ENCODE measurements at regions not wholly inside any gene's neighbourhood (a gene's known extent, or its start where the extent isn't known, plus 50 kb on each side); places are given as distances from the start of the nearest gene placed in this dataset.
"Not testable (repeated sequence)": the region's sequence is repeated elsewhere in the genome, so short reads cannot be mapped to it uniquely, and the experiment has no call there.

- Histone ChIP-seq H3K27ac (ENCODE audit: low read depth, low read length) (no peak overlapping the region), H3K4me1 (ENCODE audit: control insufficient read depth in 1 of 2, insufficient read depth in 2 of 2, low read length in 2 of 2) (peaks cover 6 to 16% of the 10 kb centered on the region in 2 donors), H3K9me3 (ENCODE audit: control insufficient read depth in 1 of 2, low read length in 2 of 2) (no peaks in the 10 kb centered on the region)
These were observed 179.0 kb downstream of the BCAS1 start for GRCh38 chr20:53891306-53891894.

GRCh38 chr20:53890443-53891305 is 179.7 kb downstream of the BCAS1 start:
- no peaks in the 10 kb centered on the region for H3K36me3 ChIP-seq (ENCODE audit: control insufficient read depth in 1 of 2, insufficient read depth in 2 of 2, low read length in 2 of 2)
- H3K27ac ChIP-seq (ENCODE audit: low read depth, low read length): no peak overlapping the region
- no peak overlapping the region for H3K9ac ChIP-seq (ENCODE audit: low read depth in 1 of 2, low read length in 2 of 2)
- H3K4me1 ChIP-seq (ENCODE audit: control insufficient read depth in 1 of 2, insufficient read depth in 2 of 2, low read length in 2 of 2): peaks cover 6 to 16% of the 10 kb centered on the region in 2 donors
- H3K4me3 ChIP-seq (ENCODE audit: low read depth in 1 of 2, low read length in 2 of 2): no peak overlapping the region
- no peaks in the 10 kb centered on the region for H3K9me3 ChIP-seq (ENCODE audit: control insufficient read depth in 1 of 2, low read length in 2 of 2)
- no peaks in the 10 kb centered on the region for H3K27me3 ChIP-seq (ENCODE audit: control insufficient read depth in 1 of 2, insufficient read depth in 2 of 2, low read length in 2 of 2)

More at GRCh38 chr20:53891306-53891894, 179.0 kb downstream of the BCAS1 start:
- Histone ChIP-seq H3K27me3 (ENCODE audit: control insufficient read depth in 1 of 2, insufficient read depth in 2 of 2, low read length in 2 of 2) (no peaks in the 10 kb centered on the region), H3K4me3 (ENCODE audit: low read depth in 1 of 2, low read length in 2 of 2) (no peak overlapping the region), H3K9ac (ENCODE audit: low read depth in 1 of 2, low read length in 2 of 2) (no peak overlapping the region), H3K36me3 (ENCODE audit: control insufficient read depth in 1 of 2, insufficient read depth in 2 of 2, low read length in 2 of 2) (no peaks in the 10 kb centered on the region)

GRCh38 chr20:53889411-53890148 is 180.8 kb downstream of the BCAS1 start:
- Histone ChIP-seq H3K4me3 (ENCODE audit: low read depth in 1 of 2, low read length in 2 of 2) (no peak overlapping the region), H3K36me3 (ENCODE audit: control insufficient read depth in 1 of 2, insufficient read depth in 2 of 2, low read length in 2 of 2) (no peaks in the 10 kb centered on the region), H3K9me3 (ENCODE audit: control insufficient read depth in 1 of 2, low read length in 2 of 2) (no peaks in the 10 kb centered on the region), H3K27me3 (ENCODE audit: control insufficient read depth in 1 of 2, insufficient read depth in 2 of 2, low read length in 2 of 2) (no peaks in the 10 kb centered on the region), H3K9ac (ENCODE audit: low read depth in 1 of 2, low read length in 2 of 2) (no peak overlapping the region), H3K27ac (ENCODE audit: low read depth, low read length) (no peak overlapping the region), H3K4me1 (ENCODE audit: control insufficient read depth in 1 of 2, insufficient read depth in 2 of 2, low read length in 2 of 2) (peaks cover 9 to 16% of the 10 kb centered on the region in 2 donors)

GRCh38 chr20:53888951-53889350 is 181.4 kb downstream of the BCAS1 start:
- no peaks in the 10 kb centered on the region for H3K9me3 ChIP-seq (ENCODE audit: control insufficient read depth in 1 of 2, low read length in 2 of 2)
- no peaks in the 10 kb centered on the region for H3K36me3 ChIP-seq (ENCODE audit: control insufficient read depth in 1 of 2, insufficient read depth in 2 of 2, low read length in 2 of 2)
- no peak overlapping the region for H3K4me3 ChIP-seq (ENCODE audit: low read depth in 1 of 2, low read length in 2 of 2)
- peaks cover 11 to 16% of the 10 kb centered on the region in 2 donors for H3K4me1 ChIP-seq (ENCODE audit: control insufficient read depth in 1 of 2, insufficient read depth in 2 of 2, low read length in 2 of 2)
- H3K27ac ChIP-seq (ENCODE audit: low read depth, low read length): no peak overlapping the region
- no peaks in the 10 kb centered on the region for H3K27me3 ChIP-seq (ENCODE audit: control insufficient read depth in 1 of 2, insufficient read depth in 2 of 2, low read length in 2 of 2)
- H3K9ac ChIP-seq (ENCODE audit: low read depth in 1 of 2, low read length in 2 of 2): no peak overlapping the region

- H3K4me1 ChIP-seq (ENCODE audit: control insufficient read depth in 1 of 2, insufficient read depth in 2 of 2, low read length in 2 of 2): peaks cover 11 to 16% of the 10 kb centered on the region in 2 donors
- H3K27ac ChIP-seq (ENCODE audit: low read depth, low read length): no peak overlapping the region
- H3K4me3 ChIP-seq (ENCODE audit: low read depth in 1 of 2, low read length in 2 of 2): no peak overlapping the region
- no peak overlapping the region for H3K9ac ChIP-seq (ENCODE audit: low read depth in 1 of 2, low read length in 2 of 2)
- no peaks in the 10 kb centered on the region for H3K9me3 ChIP-seq (ENCODE audit: control insufficient read depth in 1 of 2, low read length in 2 of 2)
- H3K36me3 ChIP-seq (ENCODE audit: control insufficient read depth in 1 of 2, insufficient read depth in 2 of 2, low read length in 2 of 2): no peaks in the 10 kb centered on the region
- H3K27me3 ChIP-seq (ENCODE audit: control insufficient read depth in 1 of 2, insufficient read depth in 2 of 2, low read length in 2 of 2): no peaks in the 10 kb centered on the region
These were observed 181.9 kb downstream of the BCAS1 start for GRCh38 chr20:53888510-53888909.

GRCh38 chr20:53887973-53888372 is 182.4 kb downstream of the BCAS1 start:
- no peak overlapping the region for H3K4me3 ChIP-seq (ENCODE audit: low read depth in 1 of 2, low read length in 2 of 2)
- H3K4me1 ChIP-seq (ENCODE audit: control insufficient read depth in 1 of 2, insufficient read depth in 2 of 2, low read length in 2 of 2): peaks cover 7 to 12% of the 10 kb centered on the region in 2 donors
- no peak overlapping the region for H3K9ac ChIP-seq (ENCODE audit: low read depth in 1 of 2, low read length in 2 of 2)
- H3K36me3 ChIP-seq (ENCODE audit: control insufficient read depth in 1 of 2, insufficient read depth in 2 of 2, low read length in 2 of 2): no peaks in the 10 kb centered on the region
- no peak overlapping the region for H3K27ac ChIP-seq (ENCODE audit: low read depth, low read length)
- H3K27me3 ChIP-seq (ENCODE audit: control insufficient read depth in 1 of 2, insufficient read depth in 2 of 2, low read length in 2 of 2): no peaks in the 10 kb centered on the region
- H3K9me3 ChIP-seq (ENCODE audit: control insufficient read depth in 1 of 2, low read length in 2 of 2): no peaks in the 10 kb centered on the region

GRCh38 chr20:53884859-53885541 is 185.4 kb downstream of the BCAS1 start:
- peaks cover 0 to 5% of the 10 kb centered on the region in 2 donors for H3K4me1 ChIP-seq (ENCODE audit: control insufficient read depth in 1 of 2, insufficient read depth in 2 of 2, low read length in 2 of 2)
- H3K9me3 ChIP-seq (ENCODE audit: control insufficient read depth in 1 of 2, low read length in 2 of 2): no peaks in the 10 kb centered on the region

GRCh38 chr20:53883098-53883911 is 187.1 kb downstream of the BCAS1 start:
- H3K4me3 ChIP-seq (ENCODE audit: low read depth in 1 of 2, low read length in 2 of 2): no peak overlapping the region
- peaks cover 10 to 15% of the 10 kb centered on the region in 2 donors for H3K4me1 ChIP-seq (ENCODE audit: control insufficient read depth in 1 of 2, insufficient read depth in 2 of 2, low read length in 2 of 2)
- no peaks in the 10 kb centered on the region for H3K9me3 ChIP-seq (ENCODE audit: control insufficient read depth in 1 of 2, low read length in 2 of 2)
- no peaks in the 10 kb centered on the region for H3K27me3 ChIP-seq (ENCODE audit: control insufficient read depth in 1 of 2, insufficient read depth in 2 of 2, low read length in 2 of 2)
- H3K27ac ChIP-seq (ENCODE audit: low read depth, low read length): no peak overlapping the region
- no peak overlapping the region for H3K9ac ChIP-seq (ENCODE audit: low read depth in 1 of 2, low read length in 2 of 2)
- no peaks in the 10 kb centered on the region for H3K36me3 ChIP-seq (ENCODE audit: control insufficient read depth in 1 of 2, insufficient read depth in 2 of 2, low read length in 2 of 2)

More at GRCh38 chr20:53884859-53885541, 185.4 kb downstream of the BCAS1 start:
- no peak overlapping the region for H3K4me3 ChIP-seq (ENCODE audit: low read depth in 1 of 2, low read length in 2 of 2)
- no peaks in the 10 kb centered on the region for H3K27me3 ChIP-seq (ENCODE audit: control insufficient read depth in 1 of 2, insufficient read depth in 2 of 2, low read length in 2 of 2)
- no peak overlapping the region for H3K27ac ChIP-seq (ENCODE audit: low read depth, low read length)
- no peak overlapping the region for H3K9ac ChIP-seq (ENCODE audit: low read depth in 1 of 2, low read length in 2 of 2)
- no peaks in the 10 kb centered on the region for H3K36me3 ChIP-seq (ENCODE audit: control insufficient read depth in 1 of 2, insufficient read depth in 2 of 2, low read length in 2 of 2)

- H3K4me1 ChIP-seq (ENCODE audit: control insufficient read depth in 1 of 2, insufficient read depth in 2 of 2, low read length in 2 of 2): peaks cover 12 to 19% of the 10 kb centered on the region in 2 donors
- H3K9ac ChIP-seq (ENCODE audit: low read depth in 1 of 2, low read length in 2 of 2); H3K27ac ChIP-seq (ENCODE audit: low read depth, low read length); H3K4me3 ChIP-seq (ENCODE audit: low read depth in 1 of 2, low read length in 2 of 2); H3K36me3 ChIP-seq (ENCODE audit: control insufficient read depth in 1 of 2, insufficient read depth in 2 of 2, low read length in 2 of 2); H3K9me3 ChIP-seq (ENCODE audit: control insufficient read depth in 1 of 2, low read length in 2 of 2); H3K27me3 ChIP-seq (ENCODE audit: control insufficient read depth in 1 of 2, insufficient read depth in 2 of 2, low read length in 2 of 2): not testable (repeated sequence)
These were observed 187.9 kb downstream of the BCAS1 start for GRCh38 chr20:53882438-53882986.

All from duodenal mucosa (tissue), 2 donors.